ENCODE measurements at regions not wholly inside any gene's neighbourhood (a gene's known extent, or its start where the extent isn't known, plus 50 kb on each side); places are given as distances from the start of the nearest gene placed in this dataset.

GRCh38 chr6:103198386-103198785 is 1661.3 kb downstream of the HACE1 start:
- Mint-ChIP-seq H3K27ac (no peak overlapping the region), H3K4me1 (ENCODE audit: unreplicated experiment) (no peaks in the 10 kb centered on the region), H3K36me3 (no peaks in the 10 kb centered on the region), H3K27me3 (no peaks in the 10 kb centered on the region), H3K9me3 (no peaks in the 10 kb centered on the region), H3K4me3 (no peak overlapping the region)
- DNase-seq (ENCODE audit: extremely low spot score, unreplicated experiment): no peak
- TF ChIP-seq CTCF (conservative IDR thresholded peaks at IDR 0.05): no peak

GRCh38 chr6:103193413-103193812 is 1666.3 kb downstream of the HACE1 start:
- Mint-ChIP-seq H3K4me1 (ENCODE audit: unreplicated experiment) (no peaks in the 10 kb centered on the region), H3K36me3 (no peaks in the 10 kb centered on the region), H3K27me3 (no peaks in the 10 kb centered on the region), H3K27ac (no peak overlapping the region), H3K4me3 (no peak overlapping the region), H3K9me3 (no peaks in the 10 kb centered on the region)
- no peak for TF ChIP-seq CTCF (conservative IDR thresholded peaks at IDR 0.05)
- no peak for DNase-seq (ENCODE audit: extremely low spot score, unreplicated experiment)

- no peak for TF ChIP-seq CTCF (conservative IDR thresholded peaks at IDR 0.05)
- H3K27ac Mint-ChIP-seq: no peak overlapping the region
- no peak overlapping the region for H3K4me3 Mint-ChIP-seq
- no peaks in the 10 kb centered on the region for H3K9me3 Mint-ChIP-seq
- DNase-seq (ENCODE audit: extremely low spot score, unreplicated experiment): no peak
- H3K4me1 Mint-ChIP-seq (ENCODE audit: unreplicated experiment): no peaks in the 10 kb centered on the region
- H3K36me3 Mint-ChIP-seq: no peaks in the 10 kb centered on the region
- no peaks in the 10 kb centered on the region for H3K27me3 Mint-ChIP-seq
Measured at GRCh38 chr6:103191391-103192093, 1668.2 kb downstream of the HACE1 start.

GRCh38 chr6:103184776-103185175 is 1674.9 kb downstream of the HACE1 start:
- H3K4me3 Mint-ChIP-seq: no peak overlapping the region
- no peaks in the 10 kb centered on the region for H3K4me1 Mint-ChIP-seq (ENCODE audit: unreplicated experiment)
- no peak overlapping the region for H3K27ac Mint-ChIP-seq
- no peak for DNase-seq (ENCODE audit: extremely low spot score, unreplicated experiment)
- peaks cover 3% of the 10 kb centered on the region for H3K27me3 Mint-ChIP-seq
- no peaks in the 10 kb centered on the region for H3K36me3 Mint-ChIP-seq
- no peak for TF ChIP-seq CTCF (conservative IDR thresholded peaks at IDR 0.05)
- no peaks in the 10 kb centered on the region for H3K9me3 Mint-ChIP-seq

GRCh38 chr6:103183831-103184411 is 1675.8 kb downstream of the HACE1 start:
- TF ChIP-seq CTCF (conservative IDR thresholded peaks at IDR 0.05): no peak
- Mint-ChIP-seq H3K4me3 (no peak overlapping the region), H3K36me3 (no peaks in the 10 kb centered on the region), H3K4me1 (ENCODE audit: unreplicated experiment) (no peaks in the 10 kb centered on the region), H3K9me3 (no peaks in the 10 kb centered on the region), H3K27me3 (peaks cover 3% of the 10 kb centered on the region), H3K27ac (no peak overlapping the region)
- DNase-seq (ENCODE audit: extremely low spot score, unreplicated experiment): no peak

Data from type B pancreatic cell (in vitro differentiated cells).